ENCODE measurements at regions not wholly inside any gene's neighbourhood (a gene's known extent, or its start where the extent isn't known, plus 50 kb on each side); places are given as distances from the start of the nearest gene placed in this dataset.

GRCh38 chr15:35142578-35142977 is 57.5 kb upstream of the NANOGP8 start:
- no peak for FAIRE-seq
- no TSS peak for BruUV-seq (replicated peaks)

More at GRCh38 chr15:35142578-35142977, 57.5 kb upstream of the NANOGP8 start:
- H3K27ac ChIP-seq (ENCODE audit: insufficient read depth, low read depth, low read length): no peak overlapping the region
- ChIA-PET CTCF (no interaction called here), POLR2A (no interaction called here)
- no peak overlapping the region for H2AFZ ChIP-seq (ENCODE audit: low read depth, low read length)
- no peak overlapping the region for H3K4me3 ChIP-seq (replicated peaks in 1 of 3; ENCODE audit: insufficient read depth in 1 of 3, low read depth in 1 of 3, low read length in 3 of 3)
- no peak overlapping the region for H3K9ac ChIP-seq (replicated peaks; ENCODE audit: extremely low read depth, insufficient read depth, low read length)
- intact Hi-C loops (cut with micrococcal nuclease) (no loop called here), dilution Hi-C loops (cut with MboI; ENCODE audit: extremely low pct_ligation_motif_present, low sequenced_read_pairs) (no loop called here)
- H3K79me2 ChIP-seq (ENCODE audit: control insufficient read depth, insufficient read depth, low read length): no peaks in the 10 kb centered on the region
- no peaks in the 10 kb centered on the region for H3K4me1 ChIP-seq (ENCODE audit: control insufficient read depth, extremely low read depth, insufficient read depth, low read length)
- TF ChIP-seq FOS (IDR thresholded peaks at IDR 0.05; ENCODE audit: borderline replicate concordance, insufficient read depth, low read length) (no peak), MYC (IDR thresholded peaks at IDR 0.05; ENCODE audit: low read depth, low read length) (no peak), CTCF (IDR thresholded peaks at IDR 0.05; ENCODE audit: extremely low read depth in 1 of 2, insufficient read depth in 1 of 2, low read depth in 1 of 2, low read length in 2 of 2) (no peak), GATA2 (IDR thresholded peaks at IDR 0.05; ENCODE audit: insufficient read depth, insufficient read length, low read depth, low read length) (no peak), MAX (IDR thresholded peaks at IDR 0.05; ENCODE audit: insufficient read depth, insufficient read length) (no peak), EZH2 (IDR thresholded peaks at IDR 0.05; ENCODE audit: borderline replicate concordance, low read depth, low read length, severe bottlenecking) (no peak), POLR2AphosphoS5 (IDR thresholded peaks at IDR 0.05; ENCODE audit: insufficient read depth, low read depth, low read length) (no peak), JUN (IDR thresholded peaks at IDR 0.05; ENCODE audit: borderline replicate concordance, insufficient read depth, insufficient read length, low read depth) (no peak), POLR2A (IDR thresholded peaks at IDR 0.05; ENCODE audit: low read depth, low read length) (no peak)
- no peak overlapping the region for H3K4me2 ChIP-seq (ENCODE audit: insufficient read depth, low read length)
- no peaks in the 10 kb centered on the region for H3K9me1 ChIP-seq (replicated peaks; ENCODE audit: control insufficient read depth, extremely low read depth, insufficient read depth, low read length)
- H3K27me3 ChIP-seq (ENCODE audit: control insufficient read depth in 2 of 2, insufficient read depth in 2 of 2, low read length in 2 of 2): peaks cover 0 to 2% of the 10 kb centered on the region in 2 experiments
- no peaks in the 10 kb centered on the region for H4K20me1 ChIP-seq (replicated peaks; ENCODE audit: control insufficient read depth, extremely low read depth, insufficient read depth, low read length)
- no peaks in the 10 kb centered on the region for H3K9me3 ChIP-seq (replicated peaks; ENCODE audit: control insufficient read depth, insufficient read depth, low read length)
- H3K36me3 ChIP-seq (ENCODE audit: control insufficient read depth in 2 of 2, extremely low read depth in 1 of 2, insufficient read depth in 2 of 2, low read length in 2 of 2): no peaks in the 10 kb centered on the region
- DNase-seq (ENCODE audit: low read depth, low spot score): no peak

Measured in endothelial cell of umbilical vein (primary cell).